OCI-LY7 (cell line): ENCODE measurements at regions not wholly inside any gene's neighbourhood (a gene's known extent, or its start where the extent isn't known, plus 50 kb on each side); places are given as distances from the start of the nearest gene placed in this dataset.

Source experiments
- CTCF ChIP-seq: fragments of 200-600 bp; sonication (generic); conservative IDR thresholded peaks from 2 replicates; pipeline ENCODE4 v1.5.1; 2014; ENCODE audit warnings: mild to moderate bottlenecking, antibody characterized with exemption, low read length, moderate library complexity, mixed read lengths
- EZH2phosphoT487 ChIP-seq: fragments of 200-600 bp; sonication (generic); IDR thresholded peaks from 2 replicates; pipeline ENCODE4 v1.6.1; 2018; ENCODE audit warnings: low read depth, borderline replicate concordance, mild to moderate bottlenecking, mixed run types, antibody characterized with exemption, low read length, moderate library complexity, mixed read lengths

- no peak for TF ChIP-seq CTCF
- no peak for TF ChIP-seq EZH2phosphoT487
Observed at GRCh38 chr15:36432161-36432560, 147.3 kb upstream of the CDIN1 start.
